ENCODE measurements at regions not wholly inside any gene's neighbourhood (a gene's known extent, or its start where the extent isn't known, plus 50 kb on each side); places are given as distances from the start of the nearest gene placed in this dataset.

DNA sequence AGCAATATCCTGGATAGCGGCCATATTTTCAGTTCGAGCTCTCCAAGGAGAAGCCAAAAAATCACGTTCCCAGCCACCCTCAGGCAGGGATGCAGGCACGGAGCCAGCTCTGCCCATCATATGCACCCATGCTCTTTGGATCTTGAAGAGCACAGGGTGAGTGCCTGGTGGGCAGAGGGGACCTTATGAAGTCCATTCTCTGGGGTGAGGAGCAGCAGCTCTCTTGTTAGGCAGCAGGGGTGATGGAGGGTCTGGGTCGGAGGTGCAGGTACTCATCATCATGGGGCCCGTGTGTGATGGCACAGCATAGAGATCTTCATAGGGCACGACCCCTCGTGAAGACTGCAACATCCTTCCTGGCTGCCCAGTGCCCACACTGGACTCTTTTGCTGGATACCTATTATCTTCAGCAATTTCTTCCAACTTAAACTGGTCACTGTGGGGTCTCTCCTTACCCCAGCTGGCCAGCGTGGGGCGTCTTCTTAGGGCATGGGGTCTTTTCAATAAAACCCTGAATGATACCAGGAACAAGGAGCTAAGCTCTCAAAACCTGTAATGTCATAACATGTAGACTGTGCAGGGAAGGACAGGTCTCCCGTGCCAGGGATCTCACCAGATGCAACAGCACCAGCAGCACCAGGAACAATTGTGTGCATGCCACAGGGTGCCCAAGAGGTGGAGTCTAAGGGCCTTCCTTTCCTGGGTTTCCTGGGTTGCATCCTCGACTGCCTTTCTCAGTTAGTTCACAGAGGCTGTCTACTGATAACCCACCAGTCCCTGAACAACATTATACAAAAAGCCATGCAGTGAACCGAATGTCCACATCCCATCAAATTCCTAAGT lies 165.0 kb downstream of the TENT4A start:
- H3K27me3 ChIP-seq, result no peaks in the 10 kb centered on the region
- DNase-seq, result no peak
- no peak overlapping the region for H3K27ac ChIP-seq
- intact Hi-C loops (cut with DNase I), result no loop called here
- 66 to 71% methylated on average over 7 to 11 of the region's 13 CpGs for WGBS, 2 donors
- no peak overlapping the region for H3K4me3 ChIP-seq
- TF ChIP-seq, protein P1, sequence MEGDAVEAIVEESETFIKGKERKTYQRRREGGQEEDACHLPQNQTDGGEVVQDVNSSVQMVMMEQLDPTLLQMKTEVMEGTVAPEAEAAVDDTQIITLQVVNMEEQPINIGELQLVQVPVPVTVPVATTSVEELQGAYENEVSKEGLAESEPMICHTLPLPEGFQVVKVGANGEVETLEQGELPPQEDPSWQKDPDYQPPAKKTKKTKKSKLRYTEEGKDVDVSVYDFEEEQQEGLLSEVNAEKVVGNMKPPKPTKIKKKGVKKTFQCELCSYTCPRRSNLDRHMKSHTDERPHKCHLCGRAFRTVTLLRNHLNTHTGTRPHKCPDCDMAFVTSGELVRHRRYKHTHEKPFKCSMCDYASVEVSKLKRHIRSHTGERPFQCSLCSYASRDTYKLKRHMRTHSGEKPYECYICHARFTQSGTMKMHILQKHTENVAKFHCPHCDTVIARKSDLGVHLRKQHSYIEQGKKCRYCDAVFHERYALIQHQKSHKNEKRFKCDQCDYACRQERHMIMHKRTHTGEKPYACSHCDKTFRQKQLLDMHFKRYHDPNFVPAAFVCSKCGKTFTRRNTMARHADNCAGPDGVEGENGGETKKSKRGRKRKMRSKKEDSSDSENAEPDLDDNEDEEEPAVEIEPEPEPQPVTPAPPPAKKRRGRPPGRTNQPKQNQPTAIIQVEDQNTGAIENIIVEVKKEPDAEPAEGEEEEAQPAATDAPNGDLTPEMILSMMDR (IDR thresholded peaks at IDR 0.05), result no peak
- TF ChIP-seq POLR2A (IDR thresholded peaks at IDR 0.05), result no peak
- H3K4me1 ChIP-seq, result no peaks in the 10 kb centered on the region
- no peaks in the 10 kb centered on the region for H3K36me3 ChIP-seq
- H3K9me3 ChIP-seq, result no peaks in the 10 kb centered on the region

DNA sequence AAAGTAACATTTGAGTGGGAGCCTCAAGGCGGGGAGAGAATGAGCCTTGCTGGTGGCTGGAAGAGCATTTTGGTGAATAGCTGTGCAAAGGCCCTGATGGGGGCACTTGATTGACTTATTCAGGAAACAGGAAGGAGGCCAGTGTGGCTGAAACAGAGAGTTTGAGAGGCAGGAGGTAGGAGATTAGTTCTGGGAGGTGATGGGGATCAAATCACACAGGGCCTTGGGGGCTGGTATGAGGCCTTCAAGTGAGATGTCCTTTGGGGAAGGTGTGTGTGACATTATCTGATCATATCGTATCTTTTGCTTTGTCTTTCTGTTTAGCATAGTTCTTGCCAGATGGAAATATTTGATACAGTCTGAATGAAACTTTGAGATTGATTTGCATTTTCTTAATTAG lies 172.3 kb downstream of the TENT4A start:
- Histone ChIP-seq H3K9me3 (peaks cover 0 to 19% (median 16%) of the 10 kb centered on the region in 3 donors), H3K36me3 (no peaks in the 10 kb centered on the region), H3K27ac (no peak overlapping the region), H3K27me3 (no peaks in the 10 kb centered on the region), H3K4me3 (no peak overlapping the region), H3K4me1 (no peaks in the 10 kb centered on the region)
- intact Hi-C loops (cut with DNase I), result no loop called here
- no peak for TF ChIP-seq POLR2A (IDR thresholded peaks at IDR 0.05)
- TF ChIP-seq, protein P1 (IDR thresholded peaks at IDR 0.05), result no peak
- no peak for DNase-seq
- WGBS, 2 donors, result 80 to 90% methylated on average over 2 of the region's 2 CpGs

DNA sequence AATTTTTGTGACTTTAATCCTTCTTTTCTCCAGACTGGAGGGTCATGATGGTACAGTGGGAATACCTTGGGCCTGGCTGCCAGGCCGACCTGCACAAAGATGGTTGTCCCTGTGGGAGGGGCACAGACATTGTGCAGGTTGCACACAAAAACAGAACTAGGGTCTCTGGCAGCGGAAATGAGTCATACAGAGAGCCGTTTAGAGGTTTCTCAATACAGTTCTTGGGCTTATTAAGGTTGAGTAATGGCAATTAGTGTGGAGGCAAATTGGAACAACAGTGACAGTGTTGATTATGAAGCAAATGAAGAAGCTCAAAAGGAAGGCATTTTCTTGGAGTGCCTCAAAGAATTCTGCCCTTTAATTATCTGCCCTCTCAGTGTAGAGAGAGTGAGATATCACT lies 173.6 kb downstream of the TENT4A start:
- peaks cover 0 to 19% (median 16%) of the 10 kb centered on the region in 3 donors for H3K9me3 ChIP-seq
- H3K27ac ChIP-seq, result no peak overlapping the region
- 36 to 47% methylated on average over 3 of the region's 3 CpGs for WGBS, 2 donors
- intact Hi-C loops (cut with DNase I), result no loop called here
- H3K27me3 ChIP-seq, result no peaks in the 10 kb centered on the region
- H3K4me1 ChIP-seq, result no peaks in the 10 kb centered on the region
- H3K4me3 ChIP-seq, result no peak overlapping the region
- DNase-seq, result no peak
- TF ChIP-seq, protein P1 (IDR thresholded peaks at IDR 0.05), result no peak
- no peak for TF ChIP-seq POLR2A (IDR thresholded peaks at IDR 0.05)
- no peaks in the 10 kb centered on the region for H3K36me3 ChIP-seq

DNA sequence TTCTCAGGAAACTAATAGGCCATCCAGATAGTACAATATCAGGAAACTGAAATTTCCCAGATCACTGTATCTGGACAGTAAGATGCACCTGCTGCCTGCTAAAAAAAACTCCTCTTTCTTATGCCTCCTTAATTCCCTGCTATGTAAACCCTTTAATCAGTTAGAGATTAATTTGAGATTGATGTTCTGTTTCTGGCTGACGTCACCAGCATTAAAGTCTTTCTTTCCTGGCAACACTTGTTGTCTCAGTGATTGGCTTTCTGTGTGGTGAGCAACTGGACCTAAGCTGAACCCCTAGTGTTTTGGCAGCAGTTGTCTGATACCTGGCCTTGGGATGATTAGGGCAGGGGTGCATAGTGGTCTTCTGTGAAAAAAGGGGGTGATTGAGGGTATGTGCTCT lies 175.8 kb downstream of the TENT4A start:
- 70 to 75% methylated on average over 1 of the region's 1 CpG for WGBS, 2 donors
- no peak for DNase-seq

DNA sequence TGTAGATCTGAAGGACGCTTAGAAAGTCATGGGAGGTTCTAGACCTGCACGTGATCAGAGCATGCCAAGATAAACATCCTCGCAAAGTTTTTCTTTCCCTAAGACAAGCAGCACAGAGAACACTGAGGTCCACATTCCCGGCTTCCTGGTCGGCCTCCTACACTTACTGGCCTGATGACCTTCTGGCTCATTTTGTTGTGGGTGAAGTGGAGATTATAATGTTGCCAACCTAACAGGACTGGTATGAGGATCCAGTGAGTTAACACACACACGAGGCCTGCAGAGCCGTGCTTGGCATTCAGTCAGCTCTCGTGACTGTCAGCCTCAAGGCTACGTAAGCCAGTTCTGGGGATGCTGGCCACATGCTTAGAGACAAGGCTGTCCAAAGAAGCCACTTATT lies 186.0 kb downstream of the TENT4A start:
- intact Hi-C loops (cut with DNase I), result no loop called here

More for the DNA sequence above, 175.8 kb downstream of the TENT4A start:
- peaks cover 0 to 19% (median 16%) of the 10 kb centered on the region in 3 donors for H3K9me3 ChIP-seq
- no peaks in the 10 kb centered on the region for H3K27me3 ChIP-seq
- H3K4me3 ChIP-seq, result no peak overlapping the region
- no peaks in the 10 kb centered on the region for H3K36me3 ChIP-seq
- no peak overlapping the region for H3K27ac ChIP-seq
- H3K4me1 ChIP-seq, result no peaks in the 10 kb centered on the region
- intact Hi-C loops (cut with DNase I), result no loop called here
- TF ChIP-seq POLR2A (IDR thresholded peaks at IDR 0.05), result no peak
- TF ChIP-seq, protein P1 (IDR thresholded peaks at IDR 0.05), result no peak

More for the DNA sequence above, 186.0 kb downstream of the TENT4A start:
- TF ChIP-seq, protein P1 (IDR thresholded peaks at IDR 0.05), result no peak
- no peak for TF ChIP-seq POLR2A (IDR thresholded peaks at IDR 0.05)
- Histone ChIP-seq H3K27ac (no peak overlapping the region), H3K4me3 (no peak overlapping the region), H3K4me1 (no peaks in the 10 kb centered on the region), H3K27me3 (no peaks in the 10 kb centered on the region), H3K9me3 (no peaks in the 10 kb centered on the region), H3K36me3 (no peaks in the 10 kb centered on the region)
- WGBS, 2 donors, result 52 to 62% methylated on average over 9 of the region's 9 CpGs
- DNase-seq, result no peak

Measured in esophagus squamous epithelium (tissue), 5 donors.